BLaER1 (cell line): ENCODE measurements at regions not wholly inside any gene's neighbourhood (a gene's known extent, or its start where the extent isn't known, plus 50 kb on each side); places are given as distances from the start of the nearest gene placed in this dataset.
"Not testable (repeated sequence)": the region's sequence is repeated elsewhere in the genome, so short reads cannot be mapped to it uniquely, and the experiment has no call there.

Experiments used
- H3K27ac ChIP-seq: shearing (Covaris generic); formaldehyde crosslinking; 2 replicates; pipeline ENCODE4 v1.8.1; 2022
- H3K27me3 ChIP-seq: shearing (Covaris generic); formaldehyde crosslinking; 2 replicates; pipeline ENCODE4 v1.8.1; 2022
- H3K36me3 ChIP-seq: shearing (Covaris generic); formaldehyde crosslinking; 2 replicates; pipeline ENCODE4 v1.8.1; 2022
- H3K4me1 ChIP-seq: shearing (Covaris generic); formaldehyde crosslinking; 2 replicates; pipeline ENCODE4 v1.8.1; 2022
- H3K4me2 ChIP-seq: shearing (Covaris generic); formaldehyde crosslinking; 2 replicates; pipeline ENCODE4 v1.8.1; 2022
- H3K4me3 ChIP-seq: shearing (Covaris generic); formaldehyde crosslinking; 2 replicates; pipeline ENCODE4 v1.8.1; 2022
- H3K9ac ChIP-seq: shearing (Covaris generic); formaldehyde crosslinking; 2 replicates; pipeline ENCODE4 v1.8.1; 2022
- H3K9me3 ChIP-seq: shearing (Covaris generic); formaldehyde crosslinking; 2 replicates; pipeline ENCODE4 v1.8.1; 2022
- H4K20me1 ChIP-seq: shearing (Covaris generic); formaldehyde crosslinking; 2 replicates; pipeline ENCODE4 v1.8.1; 2022
- Cebpa-rat ChIP-seq: shearing (Covaris generic); IDR thresholded peaks from 2 replicates; pipeline ENCODE4 v1.8.1; 2022

DNA sequence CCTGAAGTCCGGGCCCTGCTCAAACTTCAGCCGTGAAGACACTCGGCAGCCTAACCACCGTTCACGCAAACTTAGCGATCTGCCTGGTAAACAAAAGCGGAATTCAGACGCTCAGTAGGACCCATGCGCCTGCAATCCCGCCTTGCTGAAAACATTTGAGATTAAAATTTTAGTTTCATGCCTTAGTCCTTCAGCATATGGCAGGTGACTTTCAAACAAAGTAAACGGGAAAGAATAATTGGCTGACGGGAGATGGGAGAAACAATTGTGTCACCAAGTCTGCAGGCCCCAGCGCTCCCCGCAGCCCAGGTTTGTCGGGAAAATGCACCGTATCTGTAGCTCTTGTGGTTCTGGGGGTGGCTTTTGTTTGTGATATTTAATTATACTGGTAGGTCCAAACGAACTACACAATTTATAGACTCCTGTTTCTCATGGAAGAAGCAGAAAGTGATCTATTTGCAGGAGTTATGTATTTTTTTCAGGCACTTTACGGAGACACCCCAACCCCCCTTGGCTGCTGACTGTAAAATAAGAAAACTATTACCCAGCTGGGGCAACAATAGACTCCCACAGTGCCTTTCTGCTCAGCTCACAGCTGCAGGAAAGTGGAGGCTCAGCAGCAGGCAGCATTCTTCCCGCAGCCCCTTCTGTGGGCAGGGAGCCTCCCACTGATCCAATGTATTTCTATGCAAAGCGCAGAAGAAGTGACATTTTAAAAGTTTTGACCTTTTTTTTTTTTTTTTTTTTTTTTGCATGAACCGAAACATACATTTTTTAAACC, 94.8 kb downstream of the SOX1 start:
- Histone ChIP-seq H3K36me3 (no peaks in the 10 kb centered on the region), H3K27me3 (no peaks in the 10 kb centered on the region), H3K4me1 (peaks cover 18% of the 10 kb centered on the region), H3K9ac (no peak overlapping the region), H3K9me3 (peaks cover 2% of the 10 kb centered on the region; the same call in 1 of the 2 replicates), H4K20me1 (no peaks in the 10 kb centered on the region), H3K4me3 (no peak overlapping the region), H3K4me2 (no peak overlapping the region), H3K27ac (no peak overlapping the region)
- TF ChIP-seq Cebpa-rat, result no peak

DNA sequence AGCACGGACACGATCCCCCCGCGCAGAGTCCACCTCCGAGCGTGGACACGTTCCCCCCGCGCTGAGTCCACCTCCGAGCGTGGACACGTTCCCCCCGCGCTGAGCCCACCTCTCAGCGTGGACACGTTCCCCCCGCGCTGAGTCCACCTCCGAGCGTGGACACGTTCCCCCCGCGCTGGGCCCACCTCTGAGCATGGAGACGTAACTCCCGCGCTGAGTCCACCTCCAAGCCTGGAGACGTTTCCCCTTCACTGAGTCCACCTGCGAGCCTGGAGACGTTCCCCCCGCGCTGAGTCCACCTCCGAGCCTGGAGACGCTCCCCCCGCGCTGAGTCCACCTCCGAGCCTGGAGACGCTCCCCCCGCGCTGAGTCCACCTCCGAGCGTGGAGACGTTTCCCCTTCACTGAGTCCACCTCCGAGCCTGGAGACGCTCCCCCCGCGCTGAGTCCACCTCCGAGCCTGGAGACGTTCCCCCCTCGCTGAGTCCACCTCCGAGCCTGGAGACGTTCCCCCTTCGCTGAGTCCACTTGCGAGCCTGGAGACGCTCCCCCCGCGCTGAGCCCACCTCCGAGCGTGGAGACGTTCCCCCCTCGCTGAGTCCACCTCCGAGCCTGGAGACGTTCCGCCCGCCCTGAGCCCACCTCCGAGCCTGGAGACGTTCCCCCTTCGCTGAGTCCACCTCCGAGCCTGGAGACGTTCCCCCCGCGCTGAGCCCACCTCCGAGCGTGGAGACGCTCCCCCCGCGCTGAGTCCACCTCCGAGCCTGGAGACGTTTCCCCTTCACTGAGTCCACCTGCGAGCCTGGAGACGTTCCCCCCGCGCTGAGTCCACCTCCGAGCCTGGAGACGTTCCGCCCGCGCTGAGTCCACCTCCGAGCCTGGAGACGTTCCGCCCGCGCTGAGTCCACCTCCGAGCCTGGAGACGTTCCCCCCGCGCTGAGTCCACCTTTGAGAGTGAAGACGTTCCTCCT, 97.0 kb downstream of the SOX1 start:
- H3K4me1 ChIP-seq, result peaks cover 18% of the 10 kb centered on the region
- not testable (repeated sequence) for H3K36me3 ChIP-seq, H3K27ac ChIP-seq, H4K20me1 ChIP-seq, H3K4me2 ChIP-seq, H3K9ac ChIP-seq, H3K4me3 ChIP-seq, H3K9me3 ChIP-seq, H3K27me3 ChIP-seq

DNA sequence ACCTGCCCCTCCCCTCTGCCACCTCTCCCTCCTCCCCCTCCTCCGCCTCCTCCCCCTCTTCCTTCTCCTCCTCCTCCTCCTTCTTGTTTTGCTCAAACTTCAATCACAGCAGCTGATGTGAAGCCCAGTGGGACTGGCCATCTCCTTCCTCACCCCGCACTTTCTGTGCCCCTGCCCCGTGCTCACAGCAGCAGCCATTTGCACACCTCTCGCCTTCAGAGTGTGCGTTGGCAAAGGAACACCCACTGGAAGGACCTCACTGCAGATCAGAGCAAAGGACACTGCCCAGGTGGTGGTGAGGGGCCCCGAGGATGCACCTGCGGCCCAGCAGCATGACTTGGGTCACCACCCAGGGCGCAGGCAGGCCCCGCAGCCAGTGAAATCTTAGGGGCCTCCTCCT, 98.8 kb downstream of the SOX1 start:
- no peak for TF ChIP-seq Cebpa-rat
- Histone ChIP-seq H4K20me1 (no peaks in the 10 kb centered on the region), H3K4me3 (no peak overlapping the region), H3K4me1 (peaks cover 10% of the 10 kb centered on the region), H3K27me3 (no peaks in the 10 kb centered on the region), H3K4me2 (peak overlapping the region; percentile 51), H3K27ac (no peak overlapping the region), H3K9ac (no peak overlapping the region), H3K9me3 (no peaks in the 10 kb centered on the region), H3K36me3 (no peaks in the 10 kb centered on the region)

DNA sequence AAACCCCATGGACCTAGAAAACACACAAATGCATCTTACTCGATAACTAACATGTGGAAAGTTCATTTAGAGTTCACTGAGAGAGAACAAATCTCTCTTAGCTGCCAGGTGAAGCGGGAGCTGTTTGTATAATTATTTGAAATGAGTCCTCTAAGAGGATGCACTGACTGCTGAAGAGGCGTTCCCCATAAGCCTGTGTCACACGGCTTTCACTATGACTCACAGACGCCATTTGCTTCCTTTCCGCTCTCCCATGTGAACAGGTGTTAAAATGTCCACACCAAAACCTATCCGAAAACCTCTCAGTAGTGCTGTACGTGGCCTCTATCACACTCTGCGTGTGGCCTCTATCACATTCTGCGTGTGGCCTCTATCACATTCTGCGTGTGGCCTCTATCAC, 101.8 kb downstream of the SOX1 start:
- no peaks in the 10 kb centered on the region; the same call in 1 of the 2 replicates for H4K20me1 ChIP-seq
- no peak overlapping the region for H3K9ac ChIP-seq
- H3K4me2 ChIP-seq, result no peak overlapping the region
- peaks cover 10% of the 10 kb centered on the region for H3K4me1 ChIP-seq
- H3K9me3 ChIP-seq, result peaks cover 4% of the 10 kb centered on the region; the same call in 1 of the 2 replicates
- peaks cover 20% of the 10 kb centered on the region for H3K27me3 ChIP-seq
- TF ChIP-seq Cebpa-rat, result no peak
- H3K4me3 ChIP-seq, result no peak overlapping the region
- no peaks in the 10 kb centered on the region for H3K36me3 ChIP-seq
- no peak overlapping the region for H3K27ac ChIP-seq

DNA sequence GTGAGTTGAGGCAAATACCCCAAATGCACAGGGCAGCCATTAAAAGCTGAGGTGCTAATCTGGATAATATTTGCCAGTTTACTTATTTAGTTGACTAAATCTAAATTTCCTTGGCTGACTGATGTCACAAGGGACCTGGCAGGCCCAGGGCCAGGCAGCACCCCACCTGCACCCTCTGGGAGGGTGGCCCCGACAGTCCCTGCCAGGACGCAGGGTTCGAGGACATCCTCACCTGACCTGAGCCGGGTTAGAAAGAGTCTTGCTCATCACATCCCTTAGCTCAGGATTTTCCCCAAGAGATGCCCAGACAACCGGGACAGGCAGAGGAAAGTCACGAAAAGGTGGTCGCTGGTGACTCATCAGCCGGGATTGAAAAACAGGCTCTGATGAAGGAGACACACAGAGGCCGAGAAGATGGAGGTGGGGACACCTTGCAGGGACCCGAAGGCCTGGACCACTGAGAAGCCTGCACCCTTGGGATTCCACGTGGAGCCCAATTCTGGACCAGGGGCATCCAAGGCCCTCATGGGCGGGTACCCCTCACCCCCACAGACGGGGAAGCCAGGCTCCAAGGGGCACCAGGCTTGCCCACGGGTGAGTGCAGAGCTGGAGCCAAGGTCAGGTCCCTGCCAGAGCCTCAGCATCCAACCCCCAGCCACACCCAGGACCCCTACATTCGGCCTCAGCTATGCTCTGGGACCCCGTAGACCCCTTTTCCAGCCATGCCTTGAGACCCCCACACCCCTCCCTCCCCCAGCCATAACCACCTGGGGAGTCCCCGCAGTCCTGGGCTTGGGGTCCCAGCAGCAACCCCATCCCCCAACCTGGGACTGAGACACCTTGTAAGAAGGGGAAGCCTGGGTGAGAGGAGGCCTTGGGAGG, 103.2 kb downstream of the SOX1 start:
- no peak for TF ChIP-seq Cebpa-rat
- Histone ChIP-seq H3K4me1 (peaks cover 19% of the 10 kb centered on the region), H3K9me3 (peaks cover 11% of the 10 kb centered on the region; the same call in 1 of the 2 replicates), H4K20me1 (no peaks in the 10 kb centered on the region; the same call in 1 of the 2 replicates), H3K9ac (no peak overlapping the region), H3K27me3 (peaks cover 20% of the 10 kb centered on the region), H3K36me3 (no peaks in the 10 kb centered on the region), H3K27ac (no peak overlapping the region), H3K4me3 (no peak overlapping the region), H3K4me2 (no peak overlapping the region)

DNA sequence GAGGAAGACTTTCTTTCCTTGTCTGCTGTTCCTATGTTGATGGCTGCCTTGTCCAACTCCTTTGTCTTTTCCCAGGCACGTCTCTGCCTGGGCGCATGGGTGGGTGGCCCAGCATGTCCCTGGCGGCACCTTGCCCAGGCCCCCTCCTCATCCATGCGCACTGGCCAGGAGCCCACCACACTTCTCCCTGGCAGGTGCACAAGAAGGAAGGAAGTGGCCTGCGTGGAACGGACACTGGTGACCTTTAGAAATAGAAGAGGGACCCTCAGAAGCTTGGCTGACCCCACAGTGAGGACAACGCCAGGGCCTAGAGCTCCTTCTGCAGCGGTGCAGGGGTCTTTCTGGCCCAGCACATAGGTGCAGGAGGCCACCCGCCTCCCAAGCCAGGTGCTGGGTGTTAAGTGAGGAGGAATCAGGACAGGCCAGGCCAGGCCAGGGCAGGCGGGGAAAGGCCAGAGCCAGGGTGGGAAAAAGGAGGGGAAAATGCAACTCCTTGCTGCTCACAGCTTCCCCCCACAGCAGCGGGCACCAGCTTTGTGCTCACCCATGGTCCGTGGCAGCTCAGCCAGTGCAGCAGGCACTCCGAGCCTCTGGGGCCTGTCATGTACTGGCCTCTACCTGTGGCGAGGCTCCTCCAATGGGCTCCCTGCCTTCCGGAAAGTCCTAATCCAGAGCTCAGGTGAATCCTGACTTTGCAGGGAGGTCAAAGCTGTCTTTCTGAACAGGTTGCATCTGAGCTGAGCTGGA, 104.0 kb downstream of the SOX1 start:
- Histone ChIP-seq H3K4me1 (peaks cover 15% of the 10 kb centered on the region), H3K4me2 (no peak overlapping the region), H3K36me3 (no peaks in the 10 kb centered on the region), H3K27me3 (peaks cover 22% of the 10 kb centered on the region), H3K9me3 (peaks cover 11% of the 10 kb centered on the region; the same call in 1 of the 2 replicates), H4K20me1 (no peaks in the 10 kb centered on the region; the same call in 1 of the 2 replicates), H3K27ac (no peak overlapping the region), H3K4me3 (no peak overlapping the region), H3K9ac (no peak overlapping the region)
- no peak for TF ChIP-seq Cebpa-rat

DNA sequence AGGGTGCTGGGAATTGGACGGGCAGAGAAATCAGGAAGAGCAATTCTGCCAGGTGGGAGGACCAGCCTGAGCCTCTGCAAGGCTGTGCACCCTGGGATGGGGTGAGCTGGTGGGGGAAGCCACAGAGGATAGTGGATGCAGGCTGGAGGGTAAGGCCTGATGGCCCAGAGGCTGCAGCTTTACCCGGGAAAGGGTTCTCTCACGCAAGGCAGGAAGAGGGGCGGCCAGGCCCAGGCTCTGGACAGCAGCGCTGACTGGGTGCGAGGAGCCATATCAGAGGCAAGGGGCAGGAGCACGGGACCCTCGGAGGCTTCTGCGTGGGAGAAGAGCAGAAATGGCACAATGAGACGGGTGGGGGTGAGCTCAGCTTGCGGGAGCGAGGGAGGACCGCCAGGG, 104.6 kb downstream of the SOX1 start:
- H3K9me3 ChIP-seq, result peaks cover 11% of the 10 kb centered on the region; the same call in 1 of the 2 replicates
- H3K4me3 ChIP-seq, result no peak overlapping the region
- no peaks in the 10 kb centered on the region; the same call in 1 of the 2 replicates for H4K20me1 ChIP-seq
- no peak overlapping the region for H3K27ac ChIP-seq
- H3K9ac ChIP-seq, result no peak overlapping the region
- no peak for TF ChIP-seq Cebpa-rat
- no peak overlapping the region for H3K4me2 ChIP-seq
- H3K4me1 ChIP-seq, result peaks cover 11% of the 10 kb centered on the region
- H3K27me3 ChIP-seq, result peaks cover 24% of the 10 kb centered on the region
- H3K36me3 ChIP-seq, result no peaks in the 10 kb centered on the region

DNA sequence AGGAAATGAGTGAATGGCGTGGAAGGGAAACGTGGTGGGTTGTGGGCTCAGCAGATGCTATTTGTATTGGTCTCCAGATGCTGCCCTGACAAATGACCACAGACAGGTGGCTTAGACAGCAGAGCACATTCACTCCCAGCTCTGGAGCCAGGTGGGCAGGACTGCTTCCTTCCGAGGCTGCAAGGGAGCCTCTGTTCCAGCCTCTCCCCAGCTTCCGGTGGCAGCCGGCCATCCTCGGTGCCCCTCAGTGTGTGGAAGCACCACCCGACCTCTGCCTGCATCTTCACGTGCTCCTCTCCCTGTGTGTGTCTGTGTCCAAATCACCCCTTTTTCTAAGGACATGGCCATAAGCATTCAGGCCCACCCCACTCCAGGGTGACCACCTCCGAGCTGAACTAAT, 105.1 kb downstream of the SOX1 start:
- Histone ChIP-seq H3K9ac (no peak overlapping the region), H3K9me3 (peaks cover 11% of the 10 kb centered on the region; the same call in 1 of the 2 replicates), H3K4me2 (no peak overlapping the region), H3K36me3 (no peaks in the 10 kb centered on the region), H4K20me1 (no peaks in the 10 kb centered on the region; the same call in 1 of the 2 replicates), H3K27ac (no peak overlapping the region), H3K27me3 (peaks cover 27% of the 10 kb centered on the region), H3K4me1 (peaks cover 11% of the 10 kb centered on the region), H3K4me3 (no peak overlapping the region)
- no peak for TF ChIP-seq Cebpa-rat
